ENCODE measurements at regions not wholly inside any gene's neighbourhood (a gene's known extent, or its start where the extent isn't known, plus 50 kb on each side); places are given as distances from the start of the nearest gene placed in this dataset.

DNA sequence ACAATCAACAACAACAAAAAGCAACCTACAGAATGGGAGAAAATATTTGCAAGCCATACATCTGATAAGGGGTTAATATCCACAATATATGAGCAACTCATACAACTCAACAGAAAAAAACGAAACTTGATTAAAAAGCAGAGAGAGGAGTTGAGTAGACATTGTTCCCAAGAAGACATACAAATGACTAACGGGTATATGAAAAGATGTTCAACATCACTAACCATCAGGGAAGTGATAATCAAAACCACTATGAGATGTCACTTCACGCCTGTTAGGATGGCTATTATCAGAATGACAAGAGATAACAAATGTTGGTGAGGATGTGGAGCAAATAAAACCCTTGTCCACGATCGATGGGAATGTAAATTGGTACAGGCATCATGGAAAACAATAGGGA lies 145.9 kb downstream of the NRN1 start:
- no peak overlapping the region for H2BK15ac ChIP-seq (replicated peaks; ENCODE audit: low read depth)
- H3K36me3 ChIP-seq (ENCODE audit: control insufficient read depth, insufficient read depth, low read length) = no peaks in the 10 kb centered on the region
- no peak overlapping the region for H4K8ac ChIP-seq (ENCODE audit: low read depth, low read length)
- no peaks in the 10 kb centered on the region for H3K4me1 ChIP-seq (ENCODE audit: control insufficient read depth, low read depth, low read length)
- H3K56ac ChIP-seq (ENCODE audit: low read length) = no peak overlapping the region
- H3K79me1 ChIP-seq (ENCODE audit: low read length) = no peaks in the 10 kb centered on the region
- H3K4ac ChIP-seq (ENCODE audit: low read depth, low read length) = no peak overlapping the region
- H3K27ac ChIP-seq (ENCODE audit: low read depth, low read length) = no peak overlapping the region
- no peak overlapping the region for H3K4me3 ChIP-seq (ENCODE audit: low read length)
- no CpG with 5 or more reads among the region's 5 CpGs for WGBS (ENCODE audit: extremely low coverage, insufficient coverage, low lambda C conversion rate)
- no peak overlapping the region for H3K18ac ChIP-seq (ENCODE audit: low read length)
- H2BK120ac ChIP-seq (ENCODE audit: low read depth, low read length) = no peak overlapping the region
- H3K79me2 ChIP-seq (ENCODE audit: control insufficient read depth, insufficient read depth, low read length) = no peaks in the 10 kb centered on the region
- H2AK5ac ChIP-seq (ENCODE audit: low read length) = no peak overlapping the region
- H3K27me3 ChIP-seq (ENCODE audit: insufficient read depth, low read length, poor library complexity) = peaks cover 1% of the 10 kb centered on the region
- H2BK5ac ChIP-seq (ENCODE audit: low read length) = no peak overlapping the region
- no peak overlapping the region for H3K23ac ChIP-seq (ENCODE audit: low read length)
- DNase-seq = no peak
- H3K9ac ChIP-seq (ENCODE audit: low read length) = no peak overlapping the region
- no peak overlapping the region for H4K5ac ChIP-seq (ENCODE audit: low read length)
- H3K4me2 ChIP-seq (ENCODE audit: low read length) = no peak overlapping the region

DNA sequence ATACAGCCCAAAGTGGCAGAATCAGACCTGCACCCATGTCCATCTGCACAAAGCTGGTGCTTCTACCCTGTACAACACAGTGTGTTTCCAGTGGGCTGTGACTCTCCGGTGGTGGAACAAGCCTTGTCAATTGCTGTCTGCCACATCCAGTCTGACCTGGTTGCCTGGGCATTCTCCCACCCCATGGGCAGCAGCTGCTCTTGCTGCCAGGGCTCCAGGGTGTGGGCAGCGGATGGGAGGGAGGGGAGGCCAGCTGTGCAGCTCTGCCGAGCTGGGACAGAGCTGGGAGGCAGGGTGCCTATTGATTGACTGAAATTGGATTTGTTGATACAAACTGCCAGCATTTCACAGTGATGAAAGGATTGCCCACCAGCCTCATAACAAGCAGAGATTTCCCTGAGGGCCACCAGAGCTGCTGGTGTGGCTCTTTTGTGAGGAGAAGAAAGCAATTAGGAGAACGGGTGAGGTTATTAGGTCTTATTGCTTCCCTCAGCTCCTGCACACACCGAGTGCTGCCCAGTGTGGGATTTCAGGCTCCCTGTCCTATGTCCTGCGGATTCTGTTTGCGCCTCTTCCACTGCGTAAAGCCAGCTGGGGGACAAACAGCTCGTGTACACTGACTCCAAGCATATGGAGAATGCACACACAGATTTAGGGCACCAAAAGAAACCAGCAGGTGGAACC lies 150.8 kb downstream of the NRN1 start:
- no peak overlapping the region for H3K4me2 ChIP-seq (ENCODE audit: low read length)
- no peak overlapping the region for H3K56ac ChIP-seq (ENCODE audit: low read length)
- no peaks in the 10 kb centered on the region for H3K4me1 ChIP-seq (ENCODE audit: control insufficient read depth, low read depth, low read length)
- H3K79me2 ChIP-seq (ENCODE audit: control insufficient read depth, insufficient read depth, low read length) = no peaks in the 10 kb centered on the region
- no peak overlapping the region for H4K8ac ChIP-seq (ENCODE audit: low read depth, low read length)
- no peaks in the 10 kb centered on the region for H3K36me3 ChIP-seq (ENCODE audit: control insufficient read depth, insufficient read depth, low read length)
- no peak overlapping the region for H2BK120ac ChIP-seq (ENCODE audit: low read depth, low read length)
- H4K5ac ChIP-seq (ENCODE audit: low read length) = no peak overlapping the region
- H3K9ac ChIP-seq (ENCODE audit: low read length) = no peak overlapping the region
- H3K18ac ChIP-seq (ENCODE audit: low read length) = no peak overlapping the region
- no peak overlapping the region for H2BK15ac ChIP-seq (replicated peaks; ENCODE audit: low read depth)
- no CpG with 5 or more reads among the region's 9 CpGs for WGBS (ENCODE audit: extremely low coverage, insufficient coverage, low lambda C conversion rate)
- H2AK5ac ChIP-seq (ENCODE audit: low read length) = no peak overlapping the region
- H3K4me3 ChIP-seq (ENCODE audit: low read length) = no peak overlapping the region
- no peak overlapping the region for H2BK5ac ChIP-seq (ENCODE audit: low read length)
- H3K23ac ChIP-seq (ENCODE audit: low read length) = no peak overlapping the region
- H3K4ac ChIP-seq (ENCODE audit: low read depth, low read length) = no peak overlapping the region
- DNase-seq = no peak
- H3K27me3 ChIP-seq (ENCODE audit: insufficient read depth, low read length, poor library complexity) = no peaks in the 10 kb centered on the region
- no peak overlapping the region for H3K27ac ChIP-seq (ENCODE audit: low read depth, low read length)
- H3K79me1 ChIP-seq (ENCODE audit: low read length) = no peaks in the 10 kb centered on the region

DNA sequence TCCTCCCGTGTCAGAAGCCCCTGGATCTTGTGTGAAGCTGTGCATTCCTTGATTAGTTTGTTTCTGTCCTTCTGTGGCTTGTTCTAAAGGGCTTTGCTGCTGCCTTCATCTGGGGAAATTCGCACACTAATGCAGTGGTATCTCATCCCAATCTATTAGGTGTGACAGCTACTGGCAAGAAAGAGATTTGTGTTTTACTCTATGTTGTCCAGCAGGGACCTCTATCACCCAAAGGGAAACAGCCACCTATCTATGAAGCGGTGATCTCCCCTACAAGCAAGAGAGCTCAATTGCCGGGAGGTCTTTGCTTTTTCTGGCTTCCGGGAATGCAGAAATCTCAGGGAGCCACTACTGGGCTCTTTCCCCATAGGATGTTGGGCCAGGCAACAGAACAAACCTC lies 151.8 kb downstream of the NRN1 start:
- Histone ChIP-seq H2AK5ac (ENCODE audit: low read length) (no peak overlapping the region), H3K4me3 (ENCODE audit: low read length) (no peak overlapping the region), H4K8ac (ENCODE audit: low read depth, low read length) (no peak overlapping the region), H3K4me2 (ENCODE audit: low read length) (no peak overlapping the region), H3K4ac (ENCODE audit: low read depth, low read length) (no peak overlapping the region), H3K79me1 (ENCODE audit: low read length) (no peaks in the 10 kb centered on the region), H2BK5ac (ENCODE audit: low read length) (no peak overlapping the region), H3K36me3 (ENCODE audit: control insufficient read depth, insufficient read depth, low read length) (no peaks in the 10 kb centered on the region), H4K5ac (ENCODE audit: low read length) (no peak overlapping the region), H2BK15ac (replicated peaks; ENCODE audit: low read depth) (no peak overlapping the region), H3K27me3 (ENCODE audit: insufficient read depth, low read length, poor library complexity) (peaks cover 2% of the 10 kb centered on the region), H3K27ac (ENCODE audit: low read depth, low read length) (no peak overlapping the region), H3K56ac (ENCODE audit: low read length) (no peak overlapping the region), H3K79me2 (ENCODE audit: control insufficient read depth, insufficient read depth, low read length) (no peaks in the 10 kb centered on the region), H3K18ac (ENCODE audit: low read length) (no peak overlapping the region), H2BK120ac (ENCODE audit: low read depth, low read length) (no peak overlapping the region), H3K23ac (ENCODE audit: low read length) (no peak overlapping the region), H3K4me1 (ENCODE audit: control insufficient read depth, low read depth, low read length) (no peaks in the 10 kb centered on the region), H3K9ac (ENCODE audit: low read length) (no peak overlapping the region)
- WGBS (ENCODE audit: extremely low coverage, insufficient coverage, low lambda C conversion rate) = no CpG with 5 or more reads among the region's 5 CpGs
- peak; percentile 14 for DNase-seq

DNA sequence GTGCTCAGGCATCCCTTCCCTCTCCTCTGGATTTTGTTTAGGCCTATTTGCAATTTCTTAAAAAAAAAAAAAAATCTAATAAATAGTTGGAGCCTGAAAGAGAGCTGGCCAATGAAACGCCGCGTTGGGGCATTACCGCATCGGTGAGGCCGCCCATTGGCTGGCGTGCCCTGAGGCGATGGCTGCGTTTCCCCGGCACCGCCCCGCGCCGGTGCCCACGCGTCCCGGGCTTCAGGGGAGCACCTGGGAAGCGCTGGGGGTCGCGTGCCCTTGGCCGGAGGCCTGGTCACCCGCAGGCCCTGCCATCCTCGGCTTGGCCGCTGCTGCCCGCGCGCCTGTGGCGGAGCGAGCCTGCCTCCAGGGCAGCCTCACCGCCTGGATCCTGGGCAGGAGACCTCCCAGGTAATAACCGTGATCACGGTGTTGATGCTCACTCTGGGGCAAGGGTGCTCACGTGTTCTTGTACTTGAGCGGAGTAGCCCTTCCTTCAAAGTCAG lies 155.4 kb downstream of the NRN1 start:
- Histone ChIP-seq H2AK5ac (ENCODE audit: low read length) (no peak overlapping the region), H2BK5ac (ENCODE audit: low read length) (no peak overlapping the region), H3K79me1 (ENCODE audit: low read length) (no peaks in the 10 kb centered on the region), H3K36me3 (ENCODE audit: control insufficient read depth, insufficient read depth, low read length) (no peaks in the 10 kb centered on the region), H3K4ac (ENCODE audit: low read depth, low read length) (no peak overlapping the region), H4K5ac (ENCODE audit: low read length) (no peak overlapping the region), H3K79me2 (ENCODE audit: control insufficient read depth, insufficient read depth, low read length) (no peaks in the 10 kb centered on the region), H3K4me1 (ENCODE audit: control insufficient read depth, low read depth, low read length) (no peaks in the 10 kb centered on the region), H3K9ac (ENCODE audit: low read length) (peak overlapping the region; percentile 61), H3K18ac (ENCODE audit: low read length) (no peak overlapping the region), H3K23ac (ENCODE audit: low read length) (no peak overlapping the region), H3K4me3 (ENCODE audit: low read length) (peak overlapping the region; percentile 23), H2BK15ac (replicated peaks; ENCODE audit: low read depth) (no peak overlapping the region), H3K56ac (ENCODE audit: low read length) (peak overlapping the region; percentile 87), H3K27ac (ENCODE audit: low read depth, low read length) (no peak overlapping the region), H3K4me2 (ENCODE audit: low read length) (peak overlapping the region; percentile 76), H3K27me3 (ENCODE audit: insufficient read depth, low read length, poor library complexity) (peaks cover 16% of the 10 kb centered on the region), H4K8ac (ENCODE audit: low read depth, low read length) (no peak overlapping the region), H2BK120ac (ENCODE audit: low read depth, low read length) (no peak overlapping the region)
- no CpG with 5 or more reads among the region's 34 CpGs for WGBS (ENCODE audit: extremely low coverage, insufficient coverage, low lambda C conversion rate)
- peak; percentile 72 for DNase-seq

DNA sequence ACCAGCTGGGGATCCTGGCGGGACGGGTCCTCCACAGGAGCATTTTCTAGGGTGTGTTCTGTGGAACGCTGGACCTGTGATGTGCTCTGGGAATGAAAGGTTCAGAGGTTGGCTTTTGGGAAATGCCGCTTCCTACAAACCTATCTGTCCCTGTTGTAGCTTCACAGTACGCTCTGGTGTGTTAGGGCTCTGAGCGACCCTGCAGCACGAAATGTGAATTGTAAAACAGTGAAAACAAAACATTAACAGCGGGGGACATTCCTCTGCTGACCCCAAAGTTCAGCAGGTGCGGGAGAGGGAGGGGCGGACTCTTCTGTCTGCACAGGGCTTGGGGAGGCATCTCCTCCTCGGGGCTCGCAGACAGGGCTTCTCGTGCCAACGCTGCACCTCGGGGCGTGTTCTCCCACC lies 155.9 kb downstream of the NRN1 start:
- Histone ChIP-seq H3K56ac (ENCODE audit: low read length) (peak overlapping the region; percentile 0), H4K5ac (ENCODE audit: low read length) (no peak overlapping the region), H2AK5ac (ENCODE audit: low read length) (no peak overlapping the region), H3K18ac (ENCODE audit: low read length) (no peak overlapping the region), H3K27ac (ENCODE audit: low read depth, low read length) (no peak overlapping the region), H3K27me3 (ENCODE audit: insufficient read depth, low read length, poor library complexity) (peaks cover 16% of the 10 kb centered on the region), H3K9ac (ENCODE audit: low read length) (no peak overlapping the region), H2BK120ac (ENCODE audit: low read depth, low read length) (no peak overlapping the region), H2BK15ac (replicated peaks; ENCODE audit: low read depth) (no peak overlapping the region), H3K79me1 (ENCODE audit: low read length) (no peaks in the 10 kb centered on the region), H3K4me3 (ENCODE audit: low read length) (no peak overlapping the region), H3K79me2 (ENCODE audit: control insufficient read depth, insufficient read depth, low read length) (no peaks in the 10 kb centered on the region), H3K23ac (ENCODE audit: low read length) (no peak overlapping the region), H2BK5ac (ENCODE audit: low read length) (no peak overlapping the region), H3K4ac (ENCODE audit: low read depth, low read length) (no peak overlapping the region), H3K4me2 (ENCODE audit: low read length) (peak overlapping the region; percentile 5), H4K8ac (ENCODE audit: low read depth, low read length) (no peak overlapping the region), H3K36me3 (ENCODE audit: control insufficient read depth, insufficient read depth, low read length) (no peaks in the 10 kb centered on the region), H3K4me1 (ENCODE audit: control insufficient read depth, low read depth, low read length) (no peaks in the 10 kb centered on the region)
- DNase-seq = peak; percentile 65
- no CpG with 5 or more reads among the region's 16 CpGs for WGBS (ENCODE audit: extremely low coverage, insufficient coverage, low lambda C conversion rate)

DNA sequence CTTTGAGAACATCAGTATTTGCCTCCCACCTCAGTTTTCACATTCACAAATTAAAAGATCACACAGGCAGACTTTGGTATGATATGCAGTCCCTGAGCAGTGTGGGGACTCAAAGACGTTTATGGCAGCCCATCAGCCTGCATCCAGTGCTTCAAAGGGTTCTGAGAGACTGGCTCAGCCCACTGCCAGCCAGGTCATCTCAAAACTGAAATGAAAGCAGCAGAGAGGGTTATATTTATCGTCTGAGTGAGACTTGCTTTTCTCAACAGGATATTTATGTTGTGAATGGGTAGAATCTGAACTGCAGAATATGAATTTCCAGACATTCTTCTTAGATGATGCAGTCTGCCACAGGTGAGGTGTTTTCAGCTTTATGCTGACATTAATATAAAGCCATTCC lies 159.8 kb downstream of the NRN1 start:
- Histone ChIP-seq H3K4me2 (ENCODE audit: low read length) (no peak overlapping the region), H3K56ac (ENCODE audit: low read length) (no peak overlapping the region), H4K8ac (ENCODE audit: low read depth, low read length) (no peak overlapping the region), H3K27ac (ENCODE audit: low read depth, low read length) (no peak overlapping the region), H3K18ac (ENCODE audit: low read length) (no peak overlapping the region), H2BK120ac (ENCODE audit: low read depth, low read length) (no peak overlapping the region), H3K9ac (ENCODE audit: low read length) (no peak overlapping the region), H3K4ac (ENCODE audit: low read depth, low read length) (no peak overlapping the region), H4K5ac (ENCODE audit: low read length) (no peak overlapping the region), H3K23ac (ENCODE audit: low read length) (no peak overlapping the region), H3K4me3 (ENCODE audit: low read length) (no peak overlapping the region), H2BK15ac (replicated peaks; ENCODE audit: low read depth) (no peak overlapping the region), H3K36me3 (ENCODE audit: control insufficient read depth, insufficient read depth, low read length) (no peaks in the 10 kb centered on the region), H2AK5ac (ENCODE audit: low read length) (no peak overlapping the region), H3K27me3 (ENCODE audit: insufficient read depth, low read length, poor library complexity) (peaks cover 16% of the 10 kb centered on the region), H3K79me2 (ENCODE audit: control insufficient read depth, insufficient read depth, low read length) (no peaks in the 10 kb centered on the region), H2BK5ac (ENCODE audit: low read length) (no peak overlapping the region), H3K79me1 (ENCODE audit: low read length) (no peaks in the 10 kb centered on the region), H3K4me1 (ENCODE audit: control insufficient read depth, low read depth, low read length) (no peaks in the 10 kb centered on the region)
- WGBS (ENCODE audit: extremely low coverage, insufficient coverage, low lambda C conversion rate) = no CpG with 5 or more reads among the region's 2 CpGs
- no peak for DNase-seq

All from mesendoderm (in vitro differentiated cells).